22Rv1 (cell line): ENCODE measurements at regions not wholly inside any gene's neighbourhood (a gene's known extent, or its start where the extent isn't known, plus 50 kb on each side); places are given as distances from the start of the nearest gene placed in this dataset.
"Not testable (repeated sequence)": the region's sequence is repeated elsewhere in the genome, so short reads cannot be mapped to it uniquely, and the experiment has no call there.

ENCODE experiments used
- CTCF ChIP-seq: fragments of 450-650 bp; IDR thresholded peaks from 2 replicates; pipeline ENCODE4 v1.5.1; 2017; ENCODE audit warnings: mild to moderate bottlenecking
- ZFX ChIP-seq: fragments of 450-650 bp; IDR thresholded peaks from 2 replicates; pipeline ENCODE4 v1.6.1; 2017; ENCODE audit warnings: antibody characterized with exemption, borderline replicate concordance

DNA sequence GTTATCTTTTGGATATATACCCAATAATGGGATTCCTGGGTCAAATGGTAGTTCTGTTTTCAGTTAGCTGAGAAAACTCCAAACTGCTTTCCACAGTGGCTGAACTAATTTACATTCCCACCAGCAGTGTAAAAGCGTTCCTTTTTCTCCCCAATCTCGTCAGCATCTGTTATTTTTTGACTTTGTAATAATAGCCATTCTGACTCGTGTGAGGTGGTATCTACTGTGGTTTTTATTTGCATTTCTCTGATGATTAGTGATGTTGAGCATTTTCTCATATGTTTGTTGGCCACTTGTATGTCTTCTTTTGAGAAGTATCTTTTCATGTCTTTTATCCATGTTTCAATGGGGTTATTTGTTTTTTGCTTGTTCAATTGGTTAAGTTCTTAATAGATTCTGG lies 82.1 kb upstream of the ABCA1 start:
- TF ChIP-seq CTCF, ZFX: not testable (repeated sequence)
